ENCODE measurements at regions not wholly inside any gene's neighbourhood (a gene's known extent, or its start where the extent isn't known, plus 50 kb on each side); places are given as distances from the start of the nearest gene placed in this dataset.

DNA sequence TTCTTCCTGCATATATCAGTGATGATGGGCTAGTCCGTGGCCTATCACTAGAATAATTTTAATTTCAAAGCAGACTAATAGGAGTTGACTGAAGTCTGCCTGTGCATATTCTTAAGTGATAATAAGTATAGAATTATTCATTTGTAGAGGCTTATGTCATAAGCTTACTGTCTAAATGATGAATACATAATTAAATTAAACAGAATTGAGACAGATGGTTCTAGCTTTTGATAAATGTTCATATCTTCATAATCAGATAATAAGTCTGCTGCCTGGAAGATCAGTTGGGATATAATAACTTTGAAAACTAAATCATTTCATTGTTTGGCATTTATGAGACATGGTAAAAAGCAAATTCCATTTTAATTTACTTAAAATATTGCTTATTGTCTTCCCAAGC is 1175.6 kb downstream of the TECRL start:
- TF ChIP-seq, protein P1, sequence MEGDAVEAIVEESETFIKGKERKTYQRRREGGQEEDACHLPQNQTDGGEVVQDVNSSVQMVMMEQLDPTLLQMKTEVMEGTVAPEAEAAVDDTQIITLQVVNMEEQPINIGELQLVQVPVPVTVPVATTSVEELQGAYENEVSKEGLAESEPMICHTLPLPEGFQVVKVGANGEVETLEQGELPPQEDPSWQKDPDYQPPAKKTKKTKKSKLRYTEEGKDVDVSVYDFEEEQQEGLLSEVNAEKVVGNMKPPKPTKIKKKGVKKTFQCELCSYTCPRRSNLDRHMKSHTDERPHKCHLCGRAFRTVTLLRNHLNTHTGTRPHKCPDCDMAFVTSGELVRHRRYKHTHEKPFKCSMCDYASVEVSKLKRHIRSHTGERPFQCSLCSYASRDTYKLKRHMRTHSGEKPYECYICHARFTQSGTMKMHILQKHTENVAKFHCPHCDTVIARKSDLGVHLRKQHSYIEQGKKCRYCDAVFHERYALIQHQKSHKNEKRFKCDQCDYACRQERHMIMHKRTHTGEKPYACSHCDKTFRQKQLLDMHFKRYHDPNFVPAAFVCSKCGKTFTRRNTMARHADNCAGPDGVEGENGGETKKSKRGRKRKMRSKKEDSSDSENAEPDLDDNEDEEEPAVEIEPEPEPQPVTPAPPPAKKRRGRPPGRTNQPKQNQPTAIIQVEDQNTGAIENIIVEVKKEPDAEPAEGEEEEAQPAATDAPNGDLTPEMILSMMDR (IDR thresholded peaks at IDR 0.05; ENCODE audit: low read depth, low read length, missing control alignments), result no peak
- no peak overlapping the region for H3K4me3 ChIP-seq (replicated peaks; ENCODE audit: low read depth, low read length)
- no peak for DNase-seq (ENCODE audit: extremely low read depth, low read depth)

- DNase-seq (ENCODE audit: extremely low read depth, low read depth), result no peak
Measured at GRCh38 chr4:63232058-63232457, 1177.2 kb downstream of the TECRL start.

DNA sequence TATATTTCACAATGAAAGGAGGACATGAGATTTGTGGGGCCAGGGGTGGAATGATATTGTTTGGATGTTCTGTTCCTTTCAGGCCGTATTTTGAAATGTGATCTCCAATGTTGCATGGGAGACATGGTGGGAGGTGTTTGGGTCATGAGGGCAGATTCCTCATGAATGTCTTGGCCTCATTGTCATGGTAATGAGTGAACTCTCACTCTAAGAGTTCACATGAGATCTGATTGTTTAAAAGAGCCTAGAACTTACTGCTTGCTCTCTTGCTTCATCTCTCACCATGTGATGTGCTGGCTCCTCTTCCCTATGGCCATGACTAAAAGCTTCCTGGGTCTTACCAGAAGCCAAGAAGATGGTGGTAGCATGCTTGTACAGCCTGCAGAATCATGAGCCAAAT is 1183.0 kb downstream of the TECRL start:
- TF ChIP-seq, protein P1 (IDR thresholded peaks at IDR 0.05; ENCODE audit: low read depth, low read length, missing control alignments), result no peak
- H3K4me3 ChIP-seq (replicated peaks; ENCODE audit: low read depth, low read length), result no peak overlapping the region
- DNase-seq (ENCODE audit: extremely low read depth, low read depth), result no peak

More at GRCh38 chr4:63232058-63232457, 1177.2 kb downstream of the TECRL start:
- TF ChIP-seq, protein P1 (IDR thresholded peaks at IDR 0.05; ENCODE audit: low read depth, low read length, missing control alignments), result no peak
- H3K4me3 ChIP-seq (replicated peaks; ENCODE audit: low read depth, low read length), result no peak overlapping the region

GRCh38 chr4:63222466-63222865 is 1186.8 kb downstream of the TECRL start:
- TF ChIP-seq, protein P1 (IDR thresholded peaks at IDR 0.05; ENCODE audit: low read depth, low read length, missing control alignments), result no peak
- DNase-seq (ENCODE audit: extremely low read depth, low read depth), result no peak

DNA sequence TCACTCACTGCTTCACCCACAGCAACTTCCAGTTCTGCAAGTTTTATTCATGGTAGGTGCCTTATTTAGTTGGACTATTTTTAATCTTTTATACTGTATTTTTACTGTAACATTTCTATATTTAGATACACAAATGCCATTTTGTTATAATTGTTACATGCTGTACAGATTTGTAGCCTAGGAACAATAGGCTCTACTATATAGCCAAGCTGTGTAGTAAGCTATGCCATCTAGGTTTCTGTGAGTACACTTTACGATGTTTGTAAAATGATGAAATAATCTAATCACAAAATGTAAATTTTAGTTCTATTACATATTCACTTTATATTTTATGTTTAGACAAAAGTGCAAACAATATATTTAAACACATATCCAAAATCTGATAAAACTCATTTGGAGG is 1187.8 kb downstream of the TECRL start:
- H3K4me3 ChIP-seq (replicated peaks; ENCODE audit: low read depth, low read length), result no peak overlapping the region
- TF ChIP-seq, protein P1 (IDR thresholded peaks at IDR 0.05; ENCODE audit: low read depth, low read length, missing control alignments), result no peak
- DNase-seq (ENCODE audit: extremely low read depth, low read depth), result no peak

More at GRCh38 chr4:63222466-63222865, 1186.8 kb downstream of the TECRL start:
- H3K4me3 ChIP-seq (replicated peaks; ENCODE audit: low read depth, low read length), result no peak overlapping the region

DNA sequence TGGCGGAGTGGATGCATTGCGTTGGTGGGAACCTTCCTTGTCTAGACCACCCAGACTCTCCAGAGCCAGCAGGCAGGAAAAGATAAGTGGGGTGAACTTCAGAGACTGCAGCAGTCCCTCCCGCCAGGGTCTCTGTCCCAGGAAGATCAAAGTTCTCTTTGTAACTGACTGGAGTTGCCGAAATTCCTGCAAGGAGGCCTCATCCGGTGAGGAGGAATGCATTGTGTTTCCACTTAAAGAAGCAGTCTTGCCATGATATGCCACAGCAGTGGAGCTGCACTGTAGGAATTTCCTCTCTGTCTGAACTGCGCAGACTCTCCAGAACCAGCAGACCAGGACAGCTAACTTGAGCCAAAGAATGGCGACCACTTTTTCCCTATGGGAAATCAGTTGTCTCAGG is 1190.4 kb downstream of the TECRL start:
- TF ChIP-seq, protein P1 (IDR thresholded peaks at IDR 0.05; ENCODE audit: low read depth, low read length, missing control alignments), result no peak
- no peak overlapping the region for H3K4me3 ChIP-seq (replicated peaks; ENCODE audit: low read depth, low read length)
- no peak for DNase-seq (ENCODE audit: extremely low read depth, low read depth)

DNA sequence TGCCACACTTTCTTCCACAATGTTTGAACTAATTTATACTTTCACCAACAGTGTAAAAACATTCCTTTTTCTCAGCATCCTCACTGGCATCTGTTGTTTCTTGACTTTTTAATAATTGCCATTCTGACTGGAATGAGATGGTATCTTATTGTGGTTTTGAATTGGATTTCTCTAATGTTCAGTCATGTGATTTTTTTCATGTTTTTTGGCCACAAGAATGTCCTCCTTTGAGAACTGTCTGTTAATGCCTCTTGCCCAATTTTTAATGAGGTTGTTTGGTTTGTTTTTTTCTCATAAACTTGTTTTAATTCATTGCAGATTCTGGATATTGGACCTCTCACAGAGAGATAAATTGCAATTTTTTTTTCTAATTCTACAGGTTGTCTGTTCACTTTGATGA is 1195.2 kb downstream of the TECRL start:
- no peak overlapping the region for H3K4me3 ChIP-seq (replicated peaks; ENCODE audit: low read depth, low read length)
- TF ChIP-seq, protein P1 (IDR thresholded peaks at IDR 0.05; ENCODE audit: low read depth, low read length, missing control alignments), result no peak
- DNase-seq (ENCODE audit: extremely low read depth, low read depth), result no peak
